Panc1 (cell line): ENCODE measurements at regions not wholly inside any gene's neighbourhood (a gene's known extent, or its start where the extent isn't known, plus 50 kb on each side); places are given as distances from the start of the nearest gene placed in this dataset.
"Not testable (repeated sequence)": the region's sequence is repeated elsewhere in the genome, so short reads cannot be mapped to it uniquely, and the experiment has no call there.

Experiments used
- ATAC-seq: fragments of 200-7000 bp; cut with Tn5 transposase; 2 replicates; pipeline ENCODE4 v1.9.1; 2020; ENCODE audit warnings: mild to moderate bottlenecking, moderate library complexity
- BruUV-seq: library from RNA; stranded (reverse); fragments of 400-500 nt; replicated peaks from 2 replicates; lab custom pipeline; 2021; lab: Mats Ljungman, UMichigan
- CTCF ChIA-PET: fragments of 300-600 bp; sonication (Branson Sonifier 250); formaldehyde crosslinking; loops from one replicate; lab custom pipeline; 2022; ENCODE audit warnings: antibody characterized with exemption; lab: Charles Lee
- POLR2A ChIA-PET: fragments of 300-600 bp; sonication (Branson Sonifier 250); formaldehyde crosslinking; loops from one replicate; lab custom pipeline; 2022; ENCODE audit warnings: antibody characterized with exemption; lab: Charles Lee
- DNase-seq: peaks from one replicate; pipeline ENCODE4 v3.0.0-alpha.2; 2010; ENCODE audit warnings: low read depth, low spot score
- H3K27ac ChIP-seq: 2 replicates; pipeline ENCODE4 v1.5.1; 2011; ENCODE audit warnings: mild to moderate bottlenecking, low read length, inconsistent platforms
- H3K27me3 ChIP-seq: fragments of 200-500 bp; sonication (Bioruptor generic); 2 replicates; pipeline ENCODE4 v1.6.0; 2014; ENCODE audit warnings: low read length, inconsistent platforms; ENCODE audit not compliant: control insufficient read depth, insufficient read depth
- H3K36me3 ChIP-seq: fragments of 200-500 bp; sonication (Bioruptor generic); 2 replicates; pipeline ENCODE4 v1.5.1; 2014; ENCODE audit warnings: inconsistent platforms, mild to moderate bottlenecking, low read length, moderate library complexity; ENCODE audit not compliant: control insufficient read depth, insufficient read depth
- H3K4me1 ChIP-seq: 2 replicates; pipeline ENCODE4 v1.5.1; 2011; ENCODE audit warnings: inconsistent platforms, mild to moderate bottlenecking, low read length, moderate library complexity; ENCODE audit not compliant: control insufficient read depth, insufficient read depth
- H3K4me3 ChIP-seq, 2 experiments: 2 replicates each; pipeline ENCODE4 v1.5.1; 2011 to 2012; ENCODE audit warnings: low read depth in 2 of 2, low read length in 2 of 2, mild to moderate bottlenecking in 2 of 2, inconsistent platforms in 1 of 2, moderate library complexity in 1 of 2
- H3K9me3 ChIP-seq: fragments of 200-500 bp; sonication (Bioruptor generic); 2 replicates; pipeline ENCODE4 v1.5.1; 2014; ENCODE audit warnings: low read depth, mild to moderate bottlenecking, inconsistent platforms, low read length, moderate library complexity; ENCODE audit not compliant: control insufficient read depth, insufficient read depth
- CTCF ChIP-seq: fragments of 450-650 bp; IDR thresholded peaks from 2 replicates; pipeline ENCODE4 v1.5.1; 2017; ENCODE audit warnings: mild to moderate bottlenecking
- POLR2AphosphoS5 ChIP-seq: IDR thresholded peaks from 2 replicates; pipeline ENCODE4 v1.6.1; 2012; ENCODE audit warnings: mild to moderate bottlenecking, low read depth, low read length, moderate library complexity
- REST ChIP-seq, 2 experiments: IDR thresholded peaks; 2 replicates each; pipeline ENCODE4 v1.6.1; 2011 to 2012; ENCODE audit warnings: low read depth in 2 of 2, control low read depth in 1 of 2, low read length in 1 of 2, mild to moderate bottlenecking in 1 of 2, moderate library complexity in 1 of 2; ENCODE audit not compliant: insufficient read depth in 1 of 2
- SIN3A ChIP-seq: IDR thresholded peaks from 2 replicates; pipeline ENCODE4 v1.6.1; 2012; ENCODE audit warnings: low read depth, mild to moderate bottlenecking, low read length, moderate library complexity, borderline replicate concordance; ENCODE audit not compliant: insufficient read depth
- TCF7L2 ChIP-seq: IDR thresholded peaks from 2 replicates; pipeline ENCODE4 v1.6.1; 2011; ENCODE audit warnings: mild to moderate bottlenecking, low read depth, low read length, inconsistent platforms
- in situ Hi-C: cut with HindIII; loops from 2 replicates; pipeline ENCODE4 v1.10.0; 2016; ENCODE audit warnings: low sequenced_read_pairs, low pct_unique_long_range_greater_than_20kb
- intact Hi-C: fragments of 100-400 bp; cut with micrococcal nuclease; formaldehyde crosslinking; loops from one replicate; pipeline ENCODE4 v1.10.0; 2022; ENCODE audit not compliant: unreplicated experiment

- POLR2A ChIA-PET, intact Hi-C loops, BruUV-seq, CTCF ChIA-PET, H3K4me1 ChIP-seq, DNase-seq, H3K27me3 ChIP-seq, H3K4me3 ChIP-seq, H3K27ac ChIP-seq, in situ Hi-C loops, ATAC-seq, H3K9me3 ChIP-seq, H3K36me3 ChIP-seq: not testable (repeated sequence)
Observed at GRCh38 chr1:61543498-61543897, 181.4 kb downstream of the TM2D1 start.

- in situ Hi-C loops (no loop called here), intact Hi-C loops (no loop called here)
- DNase-seq, result no peak
- no peaks in the 10 kb centered on the region for H3K36me3 ChIP-seq
- TF ChIP-seq CTCF, result no peak
- TF ChIP-seq SIN3A, result no peak
- no peak for TF ChIP-seq REST (IDR thresholded peaks at IDR 0.05; ENCODE audit: insufficient read depth in 1 of 2, low read depth in 2 of 2, low read length in 1 of 2)
- TF ChIP-seq POLR2AphosphoS5, result no peak
- no peak for TF ChIP-seq TCF7L2
- H3K9me3 ChIP-seq, result no peaks in the 10 kb centered on the region
- H3K4me3 ChIP-seq, result no peak overlapping the region
- ATAC-seq, result no peak
- H3K27ac ChIP-seq, result no peak overlapping the region
- BruUV-seq, result no TSS peak
- ChIA-PET CTCF (no interaction called here), POLR2A (no interaction called here)
- H3K4me1 ChIP-seq, result no peaks in the 10 kb centered on the region
- H3K27me3 ChIP-seq, result peaks cover 2% of the 10 kb centered on the region; the same call in 1 of the 2 replicates
Observed at GRCh38 chr1:61539720-61540462, 185.1 kb downstream of the TM2D1 start.

GRCh38 chr1:61538228-61538627 lies 186.7 kb downstream of the TM2D1 start:
- no peak overlapping the region for H3K27ac ChIP-seq
- DNase-seq, result no peak
- CTCF ChIA-PET, result no interaction called here

More at GRCh38 chr1:61538228-61538627, 186.7 kb downstream of the TM2D1 start:
- no peak for ATAC-seq
- POLR2A ChIA-PET, result no interaction called here
- Histone ChIP-seq H3K9me3 (no peaks in the 10 kb centered on the region), H3K4me1 (no peaks in the 10 kb centered on the region), H3K4me3 (no peak overlapping the region), H3K27me3 (peaks cover 2% of the 10 kb centered on the region; the same call in 1 of the 2 replicates), H3K36me3 (no peaks in the 10 kb centered on the region)
- intact Hi-C loops (no loop called here), in situ Hi-C loops (no loop called here)
- BruUV-seq, result no TSS peak
- TF ChIP-seq TCF7L2 (no peak), CTCF (no peak), REST (IDR thresholded peaks at IDR 0.05; ENCODE audit: insufficient read depth in 1 of 2, low read depth in 2 of 2, low read length in 1 of 2) (no peak), SIN3A (no peak), POLR2AphosphoS5 (no peak)
